ENCODE measurements at regions not wholly inside any gene's neighbourhood (a gene's known extent, or its start where the extent isn't known, plus 50 kb on each side); places are given as distances from the start of the nearest gene placed in this dataset.

DNA sequence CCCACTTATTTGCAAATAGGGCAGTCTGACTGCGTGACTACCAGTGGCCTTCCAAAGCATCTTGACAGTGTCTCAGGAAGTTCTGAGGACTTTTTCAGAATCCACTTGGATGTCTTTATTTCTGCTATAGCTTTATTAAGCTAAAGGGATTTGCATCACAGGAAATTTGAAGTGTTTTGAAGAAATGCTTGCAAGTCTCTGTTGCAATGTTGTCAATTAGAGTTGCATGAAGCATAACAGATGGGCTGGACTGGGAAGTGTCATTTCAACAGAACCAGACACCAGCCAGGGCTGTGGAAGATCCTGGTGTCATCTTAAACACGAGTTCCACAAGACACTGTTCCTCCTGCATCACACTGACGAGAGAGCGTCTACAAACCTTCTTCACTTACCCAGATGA lies 224.5 kb downstream of the EN1 start:
- TF ChIP-seq, protein P1, sequence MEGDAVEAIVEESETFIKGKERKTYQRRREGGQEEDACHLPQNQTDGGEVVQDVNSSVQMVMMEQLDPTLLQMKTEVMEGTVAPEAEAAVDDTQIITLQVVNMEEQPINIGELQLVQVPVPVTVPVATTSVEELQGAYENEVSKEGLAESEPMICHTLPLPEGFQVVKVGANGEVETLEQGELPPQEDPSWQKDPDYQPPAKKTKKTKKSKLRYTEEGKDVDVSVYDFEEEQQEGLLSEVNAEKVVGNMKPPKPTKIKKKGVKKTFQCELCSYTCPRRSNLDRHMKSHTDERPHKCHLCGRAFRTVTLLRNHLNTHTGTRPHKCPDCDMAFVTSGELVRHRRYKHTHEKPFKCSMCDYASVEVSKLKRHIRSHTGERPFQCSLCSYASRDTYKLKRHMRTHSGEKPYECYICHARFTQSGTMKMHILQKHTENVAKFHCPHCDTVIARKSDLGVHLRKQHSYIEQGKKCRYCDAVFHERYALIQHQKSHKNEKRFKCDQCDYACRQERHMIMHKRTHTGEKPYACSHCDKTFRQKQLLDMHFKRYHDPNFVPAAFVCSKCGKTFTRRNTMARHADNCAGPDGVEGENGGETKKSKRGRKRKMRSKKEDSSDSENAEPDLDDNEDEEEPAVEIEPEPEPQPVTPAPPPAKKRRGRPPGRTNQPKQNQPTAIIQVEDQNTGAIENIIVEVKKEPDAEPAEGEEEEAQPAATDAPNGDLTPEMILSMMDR (IDR thresholded peaks at IDR 0.05), result no peak
- no peak for TF ChIP-seq POLR2A (IDR thresholded peaks at IDR 0.05)

Measured in esophagus squamous epithelium (tissue), 4 donors.